Endometrial microvascular endothelial cells (primary cell): ENCODE measurements at regions not wholly inside any gene's neighbourhood (a gene's known extent, or its start where the extent isn't known, plus 50 kb on each side); places are given as distances from the start of the nearest gene placed in this dataset.
"Not testable (repeated sequence)": the region's sequence is repeated elsewhere in the genome, so short reads cannot be mapped to it uniquely, and the experiment has no call there.

Source experiments
- in situ Hi-C: cut with HindIII; loops from 2 replicates; pipeline ENCODE4 v1.10.0; 2017; ENCODE audit warnings: low sequenced_read_pairs, low pct_unique_long_range_greater_than_20kb; ENCODE audit errors: inconsistent ontology term

- in situ Hi-C loops = no loop called here
These were observed 195.7 kb upstream of the LRIG3 start for GRCh38 chr12:59115995-59116394.

- in situ Hi-C loops = no loop called here
These were observed 195.2 kb upstream of the LRIG3 start for GRCh38 chr12:59115526-59115925.

GRCh38 chr12:59113831-59114615 is 193.7 kb upstream of the LRIG3 start:
- in situ Hi-C loops = no loop called here

- in situ Hi-C loops = no loop called here
These were observed 191.5 kb upstream of the LRIG3 start for GRCh38 chr12:59111851-59112250.

GRCh38 chr12:59108516-59108915 is 188.2 kb upstream of the LRIG3 start:
- in situ Hi-C loops = not testable (repeated sequence)

- in situ Hi-C loops = no loop called here
These were observed 180.3 kb upstream of the LRIG3 start for GRCh38 chr12:59100585-59100984.

- in situ Hi-C loops = no loop called here
These were observed 177.6 kb upstream of the LRIG3 start for GRCh38 chr12:59097876-59098275.

- in situ Hi-C loops = no loop called here
These were observed 175.9 kb upstream of the LRIG3 start for GRCh38 chr12:59096246-59096645.

- in situ Hi-C loops = no loop called here
These were observed 172.9 kb upstream of the LRIG3 start for GRCh38 chr12:59093073-59093772.

- in situ Hi-C loops = no loop called here
These were observed 168.4 kb upstream of the LRIG3 start for GRCh38 chr12:59088673-59089072.

GRCh38 chr12:59087691-59088090 is 167.4 kb upstream of the LRIG3 start:
- in situ Hi-C loops = no loop called here

- in situ Hi-C loops = no loop called here
These were observed 166.9 kb upstream of the LRIG3 start for GRCh38 chr12:59087077-59087673.

- in situ Hi-C loops = no loop called here
These were observed 165.8 kb upstream of the LRIG3 start for GRCh38 chr12:59086126-59086525.

- in situ Hi-C loops = no loop called here
These were observed 165.4 kb upstream of the LRIG3 start for GRCh38 chr12:59085690-59086089.

GRCh38 chr12:59084511-59085375 is 164.4 kb upstream of the LRIG3 start:
- in situ Hi-C loops = no loop called here

- in situ Hi-C loops = no loop called here
These were observed 162.6 kb upstream of the LRIG3 start for GRCh38 chr12:59082952-59083351.

- in situ Hi-C loops = no loop called here
These were observed 159.8 kb upstream of the LRIG3 start for GRCh38 chr12:59080101-59080500.

GRCh38 chr12:59079472-59079871 is 159.2 kb upstream of the LRIG3 start:
- in situ Hi-C loops = loop anchor here (10.0 kb wide), 1 partner anchor 155 kb away; the partner anchor contains the start of gene LRIG3

GRCh38 chr12:59079002-59079401 is 158.7 kb upstream of the LRIG3 start:
- in situ Hi-C loops = loop anchor here (10.0 kb wide), 1 partner anchor 154 kb away; the partner anchor contains the start of gene LRIG3
